ENCODE measurements at regions not wholly inside any gene's neighbourhood (a gene's known extent, or its start where the extent isn't known, plus 50 kb on each side); places are given as distances from the start of the nearest gene placed in this dataset.

DNA sequence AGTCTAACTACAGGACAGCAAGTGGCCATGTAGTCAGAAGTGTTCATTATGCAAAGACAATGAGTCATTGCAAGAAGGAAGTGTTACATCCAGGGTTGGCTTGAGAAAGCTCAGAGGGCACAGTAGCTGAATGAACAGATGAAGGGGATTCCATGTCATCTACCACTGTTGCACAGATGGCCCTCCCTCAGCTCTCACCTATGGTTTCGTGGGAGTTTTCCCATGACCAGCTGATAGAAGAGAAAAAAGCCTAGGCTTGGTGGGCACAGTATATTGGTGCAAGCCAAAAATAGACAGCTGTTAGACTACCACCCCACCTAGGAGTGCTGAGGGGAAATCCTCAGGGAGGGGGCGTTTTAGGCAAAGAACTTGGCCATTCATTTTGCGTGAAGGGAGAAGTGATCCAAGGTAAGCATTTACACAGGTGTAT, 217.0 kb downstream of the DMRT2 start (continued):
- no peak for TF ChIP-seq CTCF (IDR thresholded peaks at IDR 0.05)

DNA sequence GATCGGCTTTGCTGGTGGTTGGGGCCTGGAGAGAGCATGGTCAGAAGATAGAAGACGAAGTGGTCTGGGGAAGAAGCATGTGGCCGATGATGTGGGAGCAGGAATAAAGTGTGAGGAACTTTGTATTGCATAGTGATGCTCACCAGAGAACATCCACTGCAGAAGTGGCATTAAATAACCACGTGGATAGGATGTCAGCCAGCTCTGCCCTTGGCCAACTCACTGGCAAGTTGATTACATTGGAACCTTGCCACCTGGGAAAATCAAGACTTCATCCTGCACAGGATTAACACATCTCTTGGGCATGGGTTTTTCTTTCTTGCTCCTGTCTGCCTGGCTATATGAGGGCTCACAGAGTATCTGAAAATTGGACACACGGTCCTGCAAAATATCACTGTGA, 217.4 kb downstream of the DMRT2 start:
- Histone ChIP-seq H3K4me2 (no peak overlapping the region), H2AFZ (ENCODE audit: low read depth) (no peak overlapping the region), H3K79me2 (ENCODE audit: insufficient read depth) (no peaks in the 10 kb centered on the region), H3K27ac (ENCODE audit: low read depth in 2 of 2, low read length in 1 of 2) (no peak overlapping the region), H3K36me3 (replicated peaks in 1 of 2; ENCODE audit: control insufficient read depth in 1 of 2, insufficient read depth in 2 of 2, low read length in 1 of 2) (no peaks in the 10 kb centered on the region), H3K9me3 (no peaks in the 10 kb centered on the region), H3K4me1 (ENCODE audit: control insufficient read depth in 1 of 2, insufficient read depth in 2 of 2, low read depth in 1 of 2, low read length in 1 of 2) (no peaks in the 10 kb centered on the region), H3K4me3 (ENCODE audit: low read depth in 2 of 2, low read length in 1 of 2) (no peak overlapping the region), H3F3A (replicated peaks; ENCODE audit: insufficient read depth) (no peaks in the 10 kb centered on the region), H3K9ac (no peak overlapping the region), H4K20me1 (ENCODE audit: insufficient read depth) (no peaks in the 10 kb centered on the region), H3K27me3 (ENCODE audit: insufficient read depth) (no peaks in the 10 kb centered on the region), H3K9me2 (no peaks in the 10 kb centered on the region)
- 0% methylated on average over 4 of the region's 5 CpGs for WGBS (ENCODE audit: low lambda C conversion rate)
- ChIA-PET CTCF (interaction anchor here (0.6 kb wide), 1 partner anchor 25 kb away, joined by 3 read pairs; no protein-coding TSS in a partner anchor), POLR2A (no interaction called here)
- TF ChIP-seq RCOR1 (IDR thresholded peaks at IDR 0.05; ENCODE audit: low read length): no peak
- TF ChIP-seq EZH2phosphoT487 (IDR thresholded peaks at IDR 0.05; ENCODE audit: borderline replicate concordance, low read depth): no peak
- TF ChIP-seq CHD2 (IDR thresholded peaks at IDR 0.05; ENCODE audit: low read length, partially characterized antibody): no peak
- TF ChIP-seq EP300 (IDR thresholded peaks at IDR 0.05; ENCODE audit: borderline replicate concordance in 1 of 2, low read depth in 1 of 2, low read length in 1 of 2): no peak
- TF ChIP-seq, protein P1, sequence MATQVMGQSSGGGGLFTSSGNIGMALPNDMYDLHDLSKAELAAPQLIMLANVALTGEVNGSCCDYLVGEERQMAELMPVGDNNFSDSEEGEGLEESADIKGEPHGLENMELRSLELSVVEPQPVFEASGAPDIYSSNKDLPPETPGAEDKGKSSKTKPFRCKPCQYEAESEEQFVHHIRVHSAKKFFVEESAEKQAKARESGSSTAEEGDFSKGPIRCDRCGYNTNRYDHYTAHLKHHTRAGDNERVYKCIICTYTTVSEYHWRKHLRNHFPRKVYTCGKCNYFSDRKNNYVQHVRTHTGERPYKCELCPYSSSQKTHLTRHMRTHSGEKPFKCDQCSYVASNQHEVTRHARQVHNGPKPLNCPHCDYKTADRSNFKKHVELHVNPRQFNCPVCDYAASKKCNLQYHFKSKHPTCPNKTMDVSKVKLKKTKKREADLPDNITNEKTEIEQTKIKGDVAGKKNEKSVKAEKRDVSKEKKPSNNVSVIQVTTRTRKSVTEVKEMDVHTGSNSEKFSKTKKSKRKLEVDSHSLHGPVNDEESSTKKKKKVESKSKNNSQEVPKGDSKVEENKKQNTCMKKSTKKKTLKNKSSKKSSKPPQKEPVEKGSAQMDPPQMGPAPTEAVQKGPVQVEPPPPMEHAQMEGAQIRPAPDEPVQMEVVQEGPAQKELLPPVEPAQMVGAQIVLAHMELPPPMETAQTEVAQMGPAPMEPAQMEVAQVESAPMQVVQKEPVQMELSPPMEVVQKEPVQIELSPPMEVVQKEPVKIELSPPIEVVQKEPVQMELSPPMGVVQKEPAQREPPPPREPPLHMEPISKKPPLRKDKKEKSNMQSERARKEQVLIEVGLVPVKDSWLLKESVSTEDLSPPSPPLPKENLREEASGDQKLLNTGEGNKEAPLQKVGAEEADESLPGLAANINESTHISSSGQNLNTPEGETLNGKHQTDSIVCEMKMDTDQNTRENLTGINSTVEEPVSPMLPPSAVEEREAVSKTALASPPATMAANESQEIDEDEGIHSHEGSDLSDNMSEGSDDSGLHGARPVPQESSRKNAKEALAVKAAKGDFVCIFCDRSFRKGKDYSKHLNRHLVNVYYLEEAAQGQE (IDR thresholded peaks at IDR 0.05; ENCODE audit: low read depth, low read length): no peak
- no peak for TF ChIP-seq RFX5 (IDR thresholded peaks at IDR 0.05; ENCODE audit: low read length)
- no peak for TF ChIP-seq FOXM1 (IDR thresholded peaks at IDR 0.05; ENCODE audit: low read depth)
- DNase-seq: no peak
